Urinary bladder (tissue), 3 donors: ENCODE measurements at regions not wholly inside any gene's neighbourhood (a gene's known extent, or its start where the extent isn't known, plus 50 kb on each side); places are given as distances from the start of the nearest gene placed in this dataset.

Experiments used
- DNase-seq: peaks from one replicate; pipeline ENCODE4 v3.0.0-alpha.2; 2015; ENCODE audit errors: extremely low spot score
- H3K27ac ChIP-seq: one replicate; pipeline ENCODE4 v1.5.1; 2013; ENCODE audit warnings: low read depth, mild to moderate bottlenecking, moderate library complexity
- H3K36me3 ChIP-seq: one replicate; pipeline ENCODE4 v1.6.1; 2013; ENCODE audit warnings: mild to moderate bottlenecking, moderate library complexity; ENCODE audit not compliant: insufficient read depth
- H3K4me1 ChIP-seq: one replicate; pipeline ENCODE4 v1.6.1; 2013; ENCODE audit warnings: mild to moderate bottlenecking, moderate library complexity; ENCODE audit not compliant: insufficient read depth
- H3K4me3 ChIP-seq: one replicate; pipeline ENCODE4 v1.5.1; 2013; ENCODE audit warnings: low read depth, low read length
- WGBS: extraction: QIAGEN DNeasy Blood & Tissue Kit; methylation state at CpG from one replicate; pipeline ENCODE4 v1.1.7; 2013; 5-methylcytosine and 5-hydroxymethylcytosine counted together
- donor health status: healthy with polysubstance abuse.
- donor health status: healthy.

DNA sequence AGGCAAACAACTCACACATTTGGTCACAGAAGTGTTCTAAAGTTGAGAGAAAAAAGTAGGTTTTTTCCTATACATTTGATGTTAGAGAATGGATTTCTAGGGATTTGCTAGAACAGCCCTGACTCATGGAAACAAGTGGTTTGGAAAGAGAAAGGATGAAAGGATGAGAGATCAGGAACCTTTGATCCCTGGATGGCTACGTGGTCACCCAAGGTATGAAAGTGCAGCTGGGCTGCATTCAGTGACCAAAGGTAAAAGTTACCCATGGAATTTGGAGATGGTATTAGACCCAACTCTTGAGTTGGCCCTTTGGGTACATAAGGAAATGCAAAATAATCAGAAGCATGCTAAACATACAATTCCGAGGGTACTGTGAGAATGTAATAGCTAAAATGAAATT lies 61.3 kb upstream of the SPIN1 start:
- 96% methylated on average over 2 of the region's 2 CpGs for WGBS
- H3K4me1 ChIP-seq = no peaks in the 10 kb centered on the region
- H3K4me3 ChIP-seq = no peak overlapping the region
- DNase-seq = no peak
- no peaks in the 10 kb centered on the region for H3K36me3 ChIP-seq
- no peak overlapping the region for H3K27ac ChIP-seq

DNA sequence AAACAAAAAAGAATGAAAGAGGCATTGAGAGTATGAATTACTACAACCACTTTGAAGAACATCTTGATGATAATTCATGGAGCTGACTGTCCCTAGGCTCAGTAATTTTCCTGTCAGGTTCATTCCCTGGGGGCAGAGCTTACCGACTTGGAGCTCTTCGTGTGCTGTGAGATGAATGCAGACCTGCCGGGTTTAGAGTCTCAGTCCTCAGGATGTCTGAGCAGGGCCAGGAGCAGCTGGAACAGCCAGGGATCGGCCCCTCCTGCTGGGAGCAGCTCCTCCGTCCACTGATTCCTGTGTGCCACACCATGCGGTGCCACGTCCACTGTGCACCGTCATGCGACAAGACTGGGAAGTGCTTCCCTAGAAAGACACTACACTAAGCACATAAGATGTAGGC lies 62.2 kb upstream of the SPIN1 start:
- H3K4me1 ChIP-seq = no peaks in the 10 kb centered on the region
- H3K36me3 ChIP-seq = no peaks in the 10 kb centered on the region
- no peak overlapping the region for H3K4me3 ChIP-seq
- no peak overlapping the region for H3K27ac ChIP-seq
- no peak for DNase-seq
- WGBS = 87% methylated on average over 9 of the region's 9 CpGs

DNA sequence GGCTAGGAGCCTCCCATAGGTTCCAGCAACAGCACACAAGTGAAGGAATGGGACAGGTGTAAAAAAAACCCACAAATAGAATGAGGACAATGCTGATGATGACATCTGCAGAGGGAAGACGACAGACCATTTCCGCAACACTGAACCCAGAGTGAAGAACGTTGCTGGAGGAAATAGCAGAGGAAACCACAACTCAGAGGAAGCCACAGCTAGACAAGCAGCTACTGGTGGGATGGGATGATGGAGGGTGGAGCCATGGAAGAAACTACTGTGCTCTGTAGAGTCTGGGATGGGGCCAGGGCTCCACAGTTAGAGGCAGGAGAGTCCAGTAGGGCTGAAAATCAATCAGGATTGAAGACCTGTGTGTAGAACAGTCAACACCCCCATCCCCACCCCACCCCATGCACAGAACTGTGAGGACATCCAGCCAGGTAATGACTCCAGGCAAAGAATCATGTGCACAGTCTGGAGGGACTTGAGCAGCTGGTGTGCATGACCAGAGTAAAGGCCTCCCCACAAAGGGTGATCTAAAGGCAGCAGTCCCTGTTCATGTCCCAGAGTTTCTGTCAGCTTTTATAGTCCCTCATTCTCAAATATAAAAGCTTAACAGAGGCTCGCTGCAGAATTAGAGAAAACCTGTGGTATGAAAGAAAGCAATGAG lies 65.2 kb upstream of the SPIN1 start:
- no peak overlapping the region for H3K27ac ChIP-seq
- no peak for DNase-seq
- H3K36me3 ChIP-seq = no peaks in the 10 kb centered on the region
- no peaks in the 10 kb centered on the region for H3K4me1 ChIP-seq
- no peak overlapping the region for H3K4me3 ChIP-seq
- WGBS = 63% methylated on average over 4 of the region's 4 CpGs

DNA sequence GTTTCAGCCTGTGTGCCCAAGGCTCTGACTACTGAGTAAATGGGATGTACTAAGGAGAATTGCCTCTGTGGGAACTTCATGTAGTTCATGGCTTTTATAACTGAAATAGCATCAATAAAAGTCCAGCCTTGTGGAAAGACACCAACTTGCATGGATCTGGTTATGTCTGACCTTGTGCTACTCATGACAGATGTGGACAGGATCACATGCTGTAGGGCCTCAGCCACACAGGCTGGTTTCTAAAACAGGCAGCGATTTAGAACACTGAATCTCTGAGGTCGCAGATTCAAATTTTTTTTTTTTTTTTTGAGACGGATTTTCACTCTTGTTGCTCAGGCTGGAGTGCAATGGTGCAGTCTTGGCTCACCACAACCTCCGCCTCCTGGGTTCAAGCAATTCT lies 66.5 kb upstream of the SPIN1 start:
- H3K36me3 ChIP-seq = no peaks in the 10 kb centered on the region
- H3K4me3 ChIP-seq = no peak overlapping the region
- H3K27ac ChIP-seq = no peak overlapping the region
- DNase-seq = no peak
- H3K4me1 ChIP-seq = no peaks in the 10 kb centered on the region
- WGBS = 85% methylated on average over 4 of the region's 4 CpGs

DNA sequence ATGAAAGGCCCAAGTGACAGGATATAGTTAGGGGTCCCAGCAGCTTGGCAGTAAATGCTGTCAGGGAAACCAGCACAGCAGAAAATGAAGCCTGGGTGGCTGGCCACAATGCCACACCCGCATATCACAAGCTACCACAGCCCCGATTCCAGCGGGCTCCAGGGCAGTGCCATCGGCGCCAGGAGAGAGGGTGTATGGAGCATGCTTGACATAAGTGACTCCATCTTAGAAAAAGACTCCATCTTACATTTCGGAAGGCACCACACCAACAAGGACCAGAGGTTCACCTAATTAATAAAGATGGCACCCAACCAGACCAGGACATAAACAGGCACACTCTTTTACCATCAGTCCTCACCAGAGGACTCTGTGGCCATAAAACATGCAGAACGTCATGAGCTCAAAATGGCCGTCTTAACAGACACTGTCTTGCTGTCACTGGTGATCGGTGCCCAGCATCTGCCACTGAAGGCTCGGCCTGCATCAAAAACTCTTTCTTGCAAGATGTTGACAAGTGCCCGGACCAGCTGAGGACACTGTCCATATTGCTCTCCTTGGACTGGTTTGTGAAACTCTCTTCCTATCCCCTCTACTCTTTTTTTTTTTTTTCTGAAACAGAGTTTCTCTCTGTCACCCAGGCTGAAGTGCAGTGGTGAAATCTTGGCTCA lies 67.4 kb upstream of the SPIN1 start:
- Histone ChIP-seq H3K4me3 (no peak overlapping the region), H3K4me1 (no peaks in the 10 kb centered on the region), H3K27ac (no peak overlapping the region), H3K36me3 (no peaks in the 10 kb centered on the region)
- no peak for DNase-seq
- 94% methylated on average over 11 of the region's 11 CpGs for WGBS

DNA sequence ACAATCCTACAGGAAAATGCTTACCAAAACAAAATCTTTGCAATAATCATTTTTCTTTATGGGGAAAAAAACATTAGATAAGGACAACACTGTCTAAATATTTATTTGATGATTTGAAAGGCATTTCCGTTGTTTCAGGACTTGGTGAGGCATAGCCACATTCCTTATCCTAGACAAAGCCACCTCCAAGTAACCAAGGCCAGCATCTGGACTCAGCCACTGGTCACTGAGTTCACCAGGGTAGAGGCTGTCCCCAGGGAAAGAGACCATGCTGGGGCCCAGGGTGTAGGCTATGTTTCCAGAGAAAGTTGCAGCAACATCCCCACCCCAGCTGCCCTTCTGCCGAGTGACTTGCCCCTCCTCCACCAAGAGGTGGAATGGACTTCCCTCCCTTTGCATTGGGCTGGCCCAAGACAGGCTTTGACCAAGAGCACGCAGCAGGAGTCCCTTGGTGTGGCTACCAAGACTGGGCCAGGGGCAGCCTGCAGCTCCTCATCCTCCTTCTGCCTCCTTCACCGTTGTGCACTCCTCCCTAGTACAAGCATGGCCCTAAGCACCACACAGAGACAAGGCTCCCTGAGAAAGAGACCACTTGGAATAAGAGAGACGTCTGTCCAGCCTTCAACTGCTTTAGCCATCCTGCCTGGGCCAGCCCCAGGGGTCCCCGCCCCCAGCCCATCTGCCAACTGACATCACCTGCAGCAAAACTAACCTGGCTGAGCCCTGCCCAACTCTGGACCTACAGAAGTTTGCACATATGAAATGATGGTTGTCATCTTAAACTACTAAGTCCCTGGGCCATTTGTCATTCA lies 68.1 kb upstream of the SPIN1 start:
- Histone ChIP-seq H3K4me3 (no peak overlapping the region), H3K4me1 (no peaks in the 10 kb centered on the region), H3K27ac (no peak overlapping the region), H3K36me3 (no peaks in the 10 kb centered on the region)
- WGBS = 68% methylated on average over 6 of the region's 6 CpGs
- no peak for DNase-seq

DNA sequence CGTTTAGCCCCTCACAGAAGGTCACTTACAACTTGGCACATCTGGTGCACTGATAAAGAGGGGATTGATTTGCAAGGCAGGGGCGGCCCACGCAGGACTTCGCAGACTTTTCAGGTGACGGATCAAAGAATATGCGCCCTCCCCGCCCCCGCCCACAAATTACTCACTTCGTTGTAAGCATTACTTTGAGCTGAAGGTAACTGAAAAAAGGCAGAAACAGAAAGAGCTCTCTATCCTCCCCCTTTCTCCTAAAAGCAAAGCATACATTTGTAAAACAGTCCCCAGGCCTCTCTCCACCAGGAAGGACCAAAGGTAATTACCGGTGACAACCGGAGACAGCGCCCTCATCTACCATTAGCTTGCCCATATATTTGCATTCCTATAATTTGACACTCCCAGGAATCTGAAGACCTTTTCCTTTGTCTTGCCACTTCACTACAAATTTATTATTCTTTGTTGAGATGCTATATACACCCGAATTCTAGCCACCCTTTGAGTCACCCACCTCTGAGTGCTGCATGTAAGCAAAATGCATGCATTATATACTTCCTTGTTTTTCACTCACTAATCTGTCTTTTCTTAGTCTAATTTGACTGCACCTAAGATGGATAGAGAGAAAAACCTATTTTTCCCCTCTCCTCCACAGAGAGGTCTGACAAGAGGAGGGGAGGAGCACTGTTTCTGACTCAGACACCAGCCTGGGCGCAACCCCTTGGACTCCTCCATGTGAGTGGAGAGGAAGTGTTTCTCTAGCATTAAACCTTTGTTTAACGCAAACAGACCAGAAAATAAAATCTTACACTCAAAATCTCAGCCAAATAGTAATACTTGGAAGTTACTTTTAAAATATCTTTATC lies 74.7 kb upstream of the SPIN1 start:
- DNase-seq = no peak
- Histone ChIP-seq H3K36me3 (no peaks in the 10 kb centered on the region), H3K27ac (no peak overlapping the region), H3K4me1 (no peaks in the 10 kb centered on the region), H3K4me3 (no peak overlapping the region)
- WGBS = 67% methylated on average over 15 of the region's 15 CpGs

DNA sequence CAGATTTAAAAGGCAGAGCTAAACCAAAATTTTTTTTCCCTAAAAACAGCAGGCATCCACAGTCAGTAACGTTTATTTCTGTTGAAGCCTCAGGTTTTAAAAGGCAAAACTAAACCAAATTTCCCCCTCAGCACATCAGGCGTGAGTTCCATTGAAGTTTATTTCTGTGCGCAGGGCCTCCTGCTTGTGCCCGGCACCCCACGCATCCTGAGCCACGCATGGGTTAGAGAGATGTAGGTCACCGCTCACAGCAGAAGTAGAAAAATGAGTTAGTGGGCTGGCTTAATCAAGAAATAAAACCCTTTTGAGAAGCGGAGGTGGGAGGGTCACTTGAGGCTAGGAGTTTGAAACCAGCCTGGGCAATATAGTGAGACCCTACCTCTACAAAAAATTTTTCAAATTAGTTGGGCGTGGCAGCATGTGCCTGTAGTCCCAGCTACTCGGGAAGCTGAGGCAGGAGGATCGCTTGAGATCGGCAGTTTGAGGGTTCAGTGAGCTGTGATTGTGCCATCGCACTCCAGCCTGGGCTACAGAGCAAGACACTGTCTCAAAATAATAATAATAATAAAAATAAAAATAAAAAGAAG lies 75.6 kb upstream of the SPIN1 start:
- WGBS = 88% methylated on average over 13 of the region's 13 CpGs
- H3K4me3 ChIP-seq = no peak overlapping the region
- DNase-seq = no peak
- no peaks in the 10 kb centered on the region for H3K36me3 ChIP-seq
- H3K27ac ChIP-seq = no peak overlapping the region
- H3K4me1 ChIP-seq = no peaks in the 10 kb centered on the region

DNA sequence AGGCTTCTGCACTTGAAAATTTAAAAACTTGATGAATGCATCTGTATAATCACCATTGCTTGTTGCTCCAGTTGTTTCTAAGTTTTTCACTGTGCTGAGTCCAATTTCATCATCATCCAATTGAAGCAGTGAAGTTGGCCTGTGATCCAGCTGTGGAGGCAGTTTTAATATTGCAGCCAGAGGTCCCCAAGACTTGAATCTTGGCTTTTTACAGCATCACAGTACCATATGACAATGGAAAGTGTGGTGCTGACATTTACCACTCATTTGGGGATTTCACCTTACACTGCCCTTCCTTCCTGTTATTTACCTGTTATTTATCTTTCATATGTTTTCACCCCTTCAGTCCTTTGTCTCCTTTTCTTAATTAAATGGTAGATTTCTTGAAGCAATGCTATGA lies 76.2 kb upstream of the SPIN1 start:
- H3K27ac ChIP-seq = no peak overlapping the region
- H3K4me3 ChIP-seq = no peak overlapping the region

DNA sequence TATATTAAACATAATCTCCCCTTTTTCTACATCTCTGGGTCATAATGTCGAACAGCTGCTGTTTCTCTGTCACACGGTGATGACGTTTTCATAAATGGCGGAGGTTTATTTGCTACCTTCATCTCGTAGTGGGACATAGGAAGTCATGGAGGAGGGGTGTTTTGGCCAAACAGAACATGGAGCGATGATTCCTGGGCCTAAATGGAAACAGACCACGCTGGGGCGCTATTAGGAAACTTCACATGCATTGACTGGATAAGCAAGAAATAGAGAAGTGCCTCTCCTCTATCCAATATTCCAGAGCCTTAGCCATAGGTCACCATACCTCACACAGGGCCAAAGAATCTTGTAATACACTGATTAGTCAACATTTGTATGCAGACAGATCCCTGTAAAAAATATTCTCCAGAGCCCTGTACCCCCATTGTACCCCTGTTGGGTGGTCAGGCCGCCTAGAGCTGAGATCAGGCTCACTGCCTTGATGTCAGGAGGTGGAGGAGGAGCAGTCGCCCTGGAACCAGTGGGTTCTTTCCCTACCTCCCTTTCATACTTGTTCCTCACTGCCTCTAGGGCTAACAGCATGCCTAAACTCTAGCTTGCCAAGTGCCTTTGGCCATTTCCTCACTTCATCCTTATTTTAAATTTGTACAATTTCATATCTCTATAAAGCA lies 77.8 kb upstream of the SPIN1 start:
- DNase-seq = no peak
- Histone ChIP-seq H3K4me1 (no peaks in the 10 kb centered on the region), H3K4me3 (no peak overlapping the region), H3K27ac (no peak overlapping the region), H3K36me3 (no peaks in the 10 kb centered on the region)
- 48% methylated on average over 10 of the region's 10 CpGs for WGBS

More for the DNA sequence above, 76.2 kb upstream of the SPIN1 start:
- no peaks in the 10 kb centered on the region for H3K4me1 ChIP-seq
- H3K36me3 ChIP-seq = no peaks in the 10 kb centered on the region
- no peak for DNase-seq

DNA sequence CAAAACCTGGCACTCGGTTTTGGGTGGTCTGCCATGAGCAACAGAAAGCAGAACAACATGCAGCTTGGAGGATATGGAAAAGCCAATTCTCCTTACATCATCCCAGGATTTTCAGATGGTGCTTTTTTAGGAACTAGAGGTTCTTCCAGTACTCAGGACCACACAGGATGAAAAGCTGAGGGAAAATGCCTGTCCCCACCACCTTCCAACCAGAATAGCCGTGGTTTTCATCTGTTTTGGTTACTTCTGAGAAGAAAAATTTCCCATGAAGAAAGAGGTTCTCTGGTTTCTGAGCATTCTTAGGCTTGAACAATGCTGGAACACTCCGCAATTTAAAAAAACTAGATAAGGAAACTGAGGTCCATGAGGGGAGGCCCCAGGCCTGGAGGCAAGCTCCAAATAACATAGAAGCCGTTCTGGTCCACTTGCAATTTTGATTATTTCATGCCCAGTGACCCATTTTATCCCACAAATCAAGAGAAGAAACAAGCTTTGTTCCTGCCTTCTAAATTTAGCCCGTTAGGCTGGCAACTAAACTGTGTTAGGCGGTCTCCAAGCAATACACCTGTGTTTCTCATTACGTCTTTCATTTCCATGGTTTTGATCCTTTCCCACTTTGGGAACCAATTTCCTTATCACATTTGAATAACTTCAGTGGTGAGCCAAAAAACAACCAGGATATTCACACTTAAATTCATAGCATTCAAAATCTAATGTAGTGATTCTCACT lies 79.2 kb upstream of the SPIN1 start:
- WGBS = 82% methylated on average over 7 of the region's 7 CpGs
- H3K4me1 ChIP-seq = no peaks in the 10 kb centered on the region
- no peaks in the 10 kb centered on the region for H3K36me3 ChIP-seq
- H3K27ac ChIP-seq = no peak overlapping the region
- no peak overlapping the region for H3K4me3 ChIP-seq
- DNase-seq = no peak

DNA sequence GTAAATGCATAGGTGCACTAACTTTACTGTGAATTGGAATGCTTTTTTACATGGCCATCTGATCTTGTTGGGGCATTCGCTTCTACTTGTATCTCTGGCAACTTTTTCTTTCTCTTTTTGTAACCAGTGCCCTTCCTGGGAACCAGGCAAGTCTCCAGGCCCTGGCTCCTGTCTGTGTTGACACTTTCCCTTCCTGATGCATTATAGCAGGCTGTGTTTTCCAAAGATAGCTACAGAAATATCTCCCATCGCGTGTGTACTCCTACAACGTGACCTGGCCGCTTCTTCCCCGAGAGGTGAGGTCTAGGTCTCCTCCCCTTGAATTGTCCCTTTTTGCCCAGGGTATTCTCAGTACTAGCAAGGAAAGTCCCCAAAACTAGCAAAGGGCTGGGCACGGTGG lies 81.1 kb upstream of the SPIN1 start:
- WGBS = 85% methylated on average over 7 of the region's 7 CpGs
- H3K27ac ChIP-seq = no peak overlapping the region
- H3K4me3 ChIP-seq = no peak overlapping the region
- DNase-seq = no peak
- H3K4me1 ChIP-seq = no peaks in the 10 kb centered on the region
- no peaks in the 10 kb centered on the region for H3K36me3 ChIP-seq
